HG03103 (cell line): ENCODE measurements at regions not wholly inside any gene's neighbourhood (a gene's known extent, or its start where the extent isn't known, plus 50 kb on each side); places are given as distances from the start of the nearest gene placed in this dataset.

Experiments
- ATAC-seq: cut with Tn5 transposase; IDR thresholded peaks from one replicate; pipeline ENCODE4 v1.9.1; 2021; ENCODE audit warnings: low read depth; ENCODE audit not compliant: unreplicated experiment

DNA sequence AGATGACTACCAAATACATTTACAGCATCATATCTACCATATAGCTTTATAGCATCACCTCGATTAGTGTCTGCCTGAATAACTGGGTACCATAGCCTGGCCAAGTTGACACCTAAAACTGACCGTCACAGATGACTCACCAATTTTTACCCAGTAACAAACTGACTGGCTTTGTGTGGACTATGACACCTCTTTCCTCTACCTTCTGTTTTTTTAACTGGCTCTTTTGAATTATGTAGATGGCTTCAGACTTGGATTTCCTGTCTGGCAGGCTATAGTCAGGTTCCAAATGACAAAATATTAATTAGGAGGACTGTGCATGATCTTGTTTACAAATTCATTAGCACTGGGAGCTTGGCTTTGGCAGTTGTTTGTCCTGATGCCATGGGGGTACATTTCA lies 360.3 kb downstream of the TGFB2 start:
- ATAC-seq: no peak

DNA sequence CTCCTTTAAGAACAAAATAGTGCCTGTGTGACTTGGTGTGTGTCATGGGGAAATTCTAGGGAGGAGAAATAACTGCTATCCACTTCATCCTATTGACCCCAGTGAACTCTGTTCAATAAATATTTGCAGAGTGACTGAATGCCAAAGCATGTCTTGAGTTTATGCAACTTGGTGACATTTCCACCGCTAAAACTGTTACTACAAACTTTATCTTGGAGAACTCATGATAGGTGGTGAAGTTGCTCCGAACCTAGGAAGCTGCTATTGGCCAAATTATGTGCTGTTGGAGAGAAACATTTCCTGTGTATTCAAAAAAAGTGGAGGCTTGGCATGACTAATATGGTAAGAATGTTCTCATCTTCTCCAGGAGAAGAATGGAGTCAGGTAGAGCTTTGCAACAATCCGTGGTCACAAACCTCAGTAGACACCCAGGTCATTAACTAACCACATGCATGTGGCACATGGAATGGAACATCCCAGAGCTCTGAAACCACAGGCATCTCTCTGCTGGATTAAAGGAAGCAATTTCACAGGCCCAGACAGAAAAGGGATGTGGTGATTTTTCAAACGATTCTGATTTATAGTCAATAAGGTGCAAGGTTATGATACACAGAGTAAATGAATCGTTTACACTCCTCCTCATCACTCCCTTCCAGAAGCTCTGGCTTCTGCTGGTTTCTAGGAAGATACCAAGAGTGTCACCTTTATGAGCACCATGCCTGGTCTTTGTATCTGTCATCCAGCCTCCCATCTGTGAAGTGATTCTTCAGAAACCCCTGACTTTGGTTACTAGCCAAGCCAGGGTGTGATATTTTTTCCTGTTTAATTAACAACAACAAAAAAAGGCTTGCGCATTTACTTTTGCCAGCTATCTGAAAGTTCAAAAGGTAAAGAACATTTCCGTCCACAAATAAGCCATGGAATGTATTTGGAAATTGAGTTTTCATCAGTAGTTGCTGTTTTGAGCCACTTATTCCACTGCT lies 361.1 kb downstream of the TGFB2 start:
- no peak for ATAC-seq

GRCh38 chr1:218711001-218711400 lies 365.9 kb downstream of the TGFB2 start:
- no peak for ATAC-seq

DNA sequence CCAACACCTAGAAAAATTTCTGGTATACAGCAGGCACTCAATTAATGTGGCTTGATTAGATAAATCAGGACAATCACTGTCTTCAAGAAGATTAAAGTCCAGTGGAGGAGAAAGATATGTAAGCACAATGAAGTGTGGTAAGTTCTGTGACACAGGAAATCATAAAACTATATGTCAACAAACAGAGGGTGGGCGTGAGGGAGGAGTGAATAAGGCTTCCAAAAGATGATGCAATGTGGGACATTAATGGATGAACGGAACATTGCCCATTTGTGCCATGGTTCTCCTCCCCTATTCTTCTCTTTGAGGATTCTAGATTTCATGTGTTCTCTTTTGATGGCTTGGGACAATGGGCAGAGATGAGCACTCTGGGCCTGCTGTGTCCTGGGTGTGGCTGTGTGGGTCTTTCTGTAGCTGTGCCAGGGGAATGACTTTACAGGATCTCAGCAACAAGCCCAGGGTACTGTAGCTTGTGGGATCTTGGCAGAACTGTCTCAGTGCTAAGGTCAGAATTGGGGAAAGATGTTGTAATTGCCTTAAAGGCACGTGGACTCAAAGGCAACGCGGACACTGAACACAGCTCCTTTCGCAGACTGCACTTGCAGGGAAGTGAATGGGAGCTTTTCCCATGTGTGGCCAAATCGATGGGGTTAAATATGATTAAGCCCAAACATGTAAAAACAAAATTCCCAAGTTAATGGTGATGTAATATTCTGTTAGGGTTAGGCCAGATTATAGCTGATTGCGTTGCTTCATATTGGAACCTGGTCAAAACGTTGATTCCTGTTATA lies 366.9 kb downstream of the TGFB2 start:
- no peak for ATAC-seq

DNA sequence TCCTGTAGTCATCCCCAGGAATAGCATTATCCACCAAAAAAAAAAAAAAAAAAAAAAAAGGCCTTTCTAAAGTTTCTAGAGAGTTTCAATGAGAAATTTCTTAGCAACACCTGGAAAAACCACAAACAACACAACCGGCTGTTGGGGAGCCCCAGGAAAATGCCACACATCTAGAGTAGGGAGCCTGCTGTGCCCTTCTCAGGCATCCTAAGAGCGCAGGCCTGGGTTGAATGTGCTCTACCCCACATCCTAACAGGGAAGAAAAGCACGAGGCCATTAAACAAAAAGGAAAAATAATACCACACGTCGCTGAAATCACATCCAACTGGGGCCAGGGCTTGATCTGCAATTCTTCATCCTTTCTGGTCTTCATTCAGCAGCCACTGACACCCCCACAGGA lies 367.5 kb downstream of the TGFB2 start:
- no peak for ATAC-seq

DNA sequence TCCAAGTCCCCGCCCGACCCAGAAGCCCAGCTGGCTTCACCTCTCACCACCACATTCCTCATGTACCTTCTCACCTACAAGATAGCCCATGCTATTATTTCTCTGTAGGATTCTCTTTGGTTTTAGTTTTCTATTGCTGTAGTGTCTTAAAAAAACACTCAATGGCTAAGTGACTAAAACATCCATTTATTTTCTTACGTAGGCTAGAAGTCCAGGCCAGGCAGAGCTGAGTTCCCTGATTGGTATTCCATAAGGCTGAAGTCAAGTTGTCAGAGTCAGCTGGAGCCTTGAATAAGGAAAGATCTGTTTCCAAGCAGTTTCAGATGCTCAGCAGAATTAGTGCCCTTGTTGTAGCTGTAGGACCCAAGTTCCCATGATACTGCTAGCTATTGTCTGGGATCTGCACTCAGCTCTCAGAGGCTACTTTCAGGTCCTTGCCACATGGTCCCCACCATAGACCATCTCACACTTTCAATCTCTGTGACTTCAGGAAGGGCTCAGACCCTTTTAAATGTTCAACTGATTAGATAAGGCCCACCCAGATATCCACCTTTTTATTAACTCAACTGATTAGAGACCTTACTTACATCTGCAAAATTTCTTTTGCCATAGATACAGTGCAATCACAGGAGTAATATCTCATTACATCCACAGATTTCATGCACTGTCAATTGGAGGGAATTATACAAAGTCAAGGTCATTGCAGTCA lies 371.0 kb downstream of the TGFB2 start:
- ATAC-seq: no peak

- no peak for ATAC-seq
These were observed 372.4 kb downstream of the TGFB2 start for GRCh38 chr1:218717575-218717974.

DNA sequence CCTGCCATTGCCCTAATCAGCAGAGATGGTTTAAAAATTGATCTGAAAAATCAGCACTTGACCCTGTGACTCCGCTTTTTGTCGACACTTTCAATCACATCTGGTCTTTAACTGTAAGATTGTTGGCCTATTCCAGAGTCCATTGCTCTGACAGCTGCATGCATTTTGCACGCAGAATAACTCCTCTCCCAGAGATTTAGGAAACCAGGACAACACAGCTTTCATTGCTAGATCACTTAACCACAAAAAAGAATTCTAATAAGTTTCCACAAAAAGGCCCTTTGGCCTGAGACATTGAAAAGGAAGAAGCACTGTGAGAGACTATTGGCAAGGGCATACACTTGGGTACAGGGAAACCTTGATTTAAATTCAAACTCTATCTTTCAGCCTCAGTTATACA lies 373.1 kb downstream of the TGFB2 start:
- ATAC-seq: no peak

- no peak for ATAC-seq
These were observed 373.8 kb downstream of the TGFB2 start for GRCh38 chr1:218718977-218719376.

DNA sequence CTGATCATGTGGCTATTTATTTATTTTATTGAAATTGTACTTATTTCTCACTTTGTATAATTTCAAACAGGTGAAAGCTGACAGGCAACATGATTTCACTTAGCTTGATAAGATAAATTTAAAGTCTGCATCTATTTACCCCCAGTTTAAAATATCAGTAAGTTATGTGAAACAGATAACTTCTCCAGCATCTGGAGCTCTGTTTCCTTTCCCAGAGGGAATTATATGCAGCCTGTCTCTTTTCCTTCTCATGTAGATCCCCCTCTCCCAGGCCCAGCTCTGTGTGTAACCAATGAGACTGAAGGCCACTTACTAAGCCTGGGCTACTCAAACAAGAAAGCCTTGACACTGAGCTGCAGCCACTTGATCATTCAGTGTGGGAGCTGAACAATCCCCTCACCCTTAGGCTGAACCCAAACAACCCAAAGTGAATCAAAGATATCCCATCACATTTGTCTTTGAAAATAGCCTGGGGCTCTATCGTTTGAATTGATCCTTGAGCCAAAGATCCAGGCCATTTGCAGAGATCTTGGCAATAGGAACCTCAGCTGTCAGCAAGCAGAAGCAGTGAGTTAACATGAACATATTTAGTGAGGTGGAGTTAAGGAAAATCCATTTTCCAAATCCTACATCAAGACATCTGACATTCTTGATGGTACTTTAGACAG lies 383.9 kb downstream of the TGFB2 start:
- ATAC-seq: no peak

- no peak for ATAC-seq
These were observed 390.4 kb downstream of the TGFB2 start for GRCh38 chr1:218735436-218736032.

DNA sequence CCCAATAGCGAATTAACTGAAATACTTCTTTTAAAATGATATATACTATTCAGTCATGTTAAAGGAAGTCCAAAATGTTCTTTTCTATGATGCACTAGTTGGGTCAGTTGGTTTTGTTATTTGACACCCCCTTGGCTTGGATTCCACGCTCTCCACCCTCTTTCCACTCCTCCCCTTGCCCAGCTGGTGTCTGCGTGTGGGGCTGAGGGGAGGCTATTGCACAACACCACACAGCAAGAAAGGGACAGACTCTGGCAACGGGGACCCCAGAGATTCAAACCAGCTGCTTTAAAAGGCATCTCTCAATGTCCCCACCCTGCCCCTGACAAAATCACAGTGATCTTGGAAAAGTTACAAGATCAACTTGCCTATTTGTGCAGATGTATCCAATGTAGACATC lies 394.3 kb downstream of the TGFB2 start:
- ATAC-seq: no peak

GRCh38 chr1:218741852-218742251 lies 396.7 kb downstream of the TGFB2 start:
- no peak for ATAC-seq

DNA sequence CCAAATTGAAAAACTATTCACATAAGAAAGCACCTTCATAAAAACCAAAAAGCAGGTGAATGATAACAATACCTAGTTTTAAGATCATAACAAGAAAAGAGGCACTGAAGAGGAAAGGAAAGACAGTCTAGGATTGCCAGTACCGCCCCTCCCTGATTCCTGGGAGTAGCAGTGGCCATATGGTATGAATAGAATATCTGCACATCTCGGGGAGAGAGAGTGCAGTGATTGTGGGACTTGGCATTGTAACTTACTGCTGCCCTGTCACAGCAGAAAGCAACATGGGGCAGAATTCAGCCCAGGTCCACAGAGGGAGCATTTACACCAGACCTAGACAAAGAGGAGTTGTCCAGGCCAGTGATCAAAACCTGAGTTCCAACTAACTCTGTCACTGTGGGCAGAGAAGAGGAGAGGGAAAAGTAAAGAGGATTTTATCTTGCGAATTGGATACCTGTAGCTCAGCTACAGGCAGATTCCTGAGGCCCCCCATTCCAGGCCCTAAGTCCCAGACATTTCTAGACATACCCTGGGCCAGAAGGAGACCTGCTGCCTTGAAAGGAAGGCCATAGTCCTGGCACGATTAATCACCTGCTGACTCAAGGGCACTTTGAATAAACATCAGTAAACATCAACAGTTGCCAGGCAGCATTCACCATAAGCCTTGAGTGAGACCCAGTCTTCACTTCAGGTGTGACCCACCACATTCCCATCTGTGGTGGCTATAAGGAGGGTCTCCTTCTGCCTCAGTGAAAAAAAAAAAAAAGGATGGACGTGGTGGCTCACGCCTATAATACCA lies 397.5 kb downstream of the TGFB2 start:
- ATAC-seq: no peak

GRCh38 chr1:218743861-218744505 lies 398.8 kb downstream of the TGFB2 start:
- no peak for ATAC-seq

GRCh38 chr1:218748071-218748470 lies 402.9 kb downstream of the TGFB2 start:
- ATAC-seq: no peak

- ATAC-seq: no peak
These were observed 405.3 kb downstream of the TGFB2 start for GRCh38 chr1:218750216-218750970.
